ENCODE measurements at regions not wholly inside any gene's neighbourhood (a gene's known extent, or its start where the extent isn't known, plus 50 kb on each side); places are given as distances from the start of the nearest gene placed in this dataset.

GRCh38 chr16:55116165-55116920, 185.7 kb downstream of the IRX5 start:
- DNase-seq (ENCODE audit: low spot score) = peak; percentile 15

- DNase-seq (ENCODE audit: low spot score) = no peak
Observed at GRCh38 chr16:55118701-55119260, 188.1 kb downstream of the IRX5 start.

GRCh38 chr16:55120408-55120807, 189.7 kb downstream of the IRX5 start:
- DNase-seq (ENCODE audit: low spot score) = no peak

- DNase-seq (ENCODE audit: low spot score) = no peak
Observed at GRCh38 chr16:55120826-55121225, 190.2 kb downstream of the IRX5 start.

- no peak for DNase-seq (ENCODE audit: low spot score)
Observed at GRCh38 chr16:55123652-55124051, 193.0 kb downstream of the IRX5 start.

- DNase-seq (ENCODE audit: low spot score) = no peak
Observed at GRCh38 chr16:55125818-55126385, 195.2 kb downstream of the IRX5 start.

- DNase-seq (ENCODE audit: low spot score) = no peak
Observed at GRCh38 chr16:55126456-55126855, 195.8 kb downstream of the IRX5 start.

- no peak for DNase-seq (ENCODE audit: low spot score)
Observed at GRCh38 chr16:55130456-55130855, 193.5 kb upstream of the IRX6 start.

GRCh38 chr16:55130911-55131310, 193.1 kb upstream of the IRX6 start:
- DNase-seq (ENCODE audit: low spot score) = no peak

- DNase-seq (ENCODE audit: low spot score) = no peak
Observed at GRCh38 chr16:55133654-55134053, 190.3 kb upstream of the IRX6 start.

- no peak for DNase-seq (ENCODE audit: low spot score)
Observed at GRCh38 chr16:55136356-55137150, 187.4 kb upstream of the IRX6 start.

- no peak for DNase-seq (ENCODE audit: low spot score)
Observed at GRCh38 chr16:55138298-55138697, 185.7 kb upstream of the IRX6 start.

GRCh38 chr16:55142405-55142804, 181.6 kb upstream of the IRX6 start:
- no peak for DNase-seq (ENCODE audit: low spot score)

GRCh38 chr16:55144651-55145050, 179.4 kb upstream of the IRX6 start:
- DNase-seq (ENCODE audit: low spot score) = no peak

- no peak for DNase-seq (ENCODE audit: low spot score)
Observed at GRCh38 chr16:55145771-55146603, 178.0 kb upstream of the IRX6 start.

- no peak for DNase-seq (ENCODE audit: low spot score)
Observed at GRCh38 chr16:55146966-55147365, 177.0 kb upstream of the IRX6 start.

GRCh38 chr16:55147396-55147795, 176.6 kb upstream of the IRX6 start:
- DNase-seq (ENCODE audit: low spot score) = no peak

- no peak for DNase-seq (ENCODE audit: low spot score)
Observed at GRCh38 chr16:55149622-55150021, 174.4 kb upstream of the IRX6 start.

GRCh38 chr16:55151561-55152305, 172.3 kb upstream of the IRX6 start:
- no peak for DNase-seq (ENCODE audit: low spot score)

- DNase-seq (ENCODE audit: low spot score) = no peak
Observed at GRCh38 chr16:55152875-55153390, 171.1 kb upstream of the IRX6 start.

GRCh38 chr16:55154262-55154661, 169.7 kb upstream of the IRX6 start:
- no peak for DNase-seq (ENCODE audit: low spot score)

Data from mucosa of gallbladder (tissue), 1 donor.